ENCODE measurements at regions not wholly inside any gene's neighbourhood (a gene's known extent, or its start where the extent isn't known, plus 50 kb on each side); places are given as distances from the start of the nearest gene placed in this dataset.

GRCh38 chr1:193931356-193931755 lies 744.9 kb upstream of the B3GALT2 start:
- TF ChIP-seq CTCF (IDR thresholded peaks at IDR 0.05; ENCODE audit: insufficient read depth, low read depth, low read length, missing control alignments), result no peak
- no peak overlapping the region for H3K4me3 ChIP-seq (ENCODE audit: low read depth, low read length)
- no peak for DNase-seq (ENCODE audit: low read depth)

DNA sequence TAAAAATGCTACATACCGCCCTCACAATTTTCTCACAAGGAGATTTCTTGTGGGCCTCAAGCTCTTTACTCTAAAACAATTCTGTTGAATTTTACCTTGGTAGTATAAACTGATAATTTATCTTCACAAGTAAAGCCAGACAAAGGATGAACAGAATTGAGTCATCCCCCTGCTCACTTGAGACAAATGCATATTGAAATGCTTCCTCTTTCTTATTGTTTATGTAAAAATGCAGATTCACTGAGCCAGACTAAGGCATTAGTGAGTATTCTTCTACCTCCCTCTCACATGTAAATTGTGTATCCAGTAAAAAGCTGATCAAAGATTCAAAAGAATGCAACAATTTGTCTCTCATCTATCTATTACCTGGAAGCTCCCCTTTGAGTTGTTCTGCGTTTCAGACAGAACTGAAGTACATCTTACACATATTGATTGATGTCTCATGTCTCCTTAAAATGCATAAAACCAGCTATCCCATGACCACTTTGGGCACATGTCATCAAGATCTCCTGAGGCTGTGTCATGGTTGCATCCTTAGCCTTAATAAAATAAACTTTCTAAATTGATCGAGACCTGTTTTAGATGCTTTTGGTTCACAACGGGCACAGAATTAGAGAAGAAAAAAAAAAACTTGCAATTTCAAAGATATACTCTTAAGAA lies 743.1 kb upstream of the B3GALT2 start:
- no peak for DNase-seq (ENCODE audit: low read depth)
- no peak for TF ChIP-seq CTCF (IDR thresholded peaks at IDR 0.05; ENCODE audit: insufficient read depth, low read depth, low read length, missing control alignments)
- H3K4me3 ChIP-seq (ENCODE audit: low read depth, low read length), result no peak overlapping the region

GRCh38 chr1:193927550-193927949 lies 741.1 kb upstream of the B3GALT2 start:
- no peak for DNase-seq (ENCODE audit: low read depth)
- H3K4me3 ChIP-seq (ENCODE audit: low read depth, low read length), result no peak overlapping the region
- no peak for TF ChIP-seq CTCF (IDR thresholded peaks at IDR 0.05; ENCODE audit: insufficient read depth, low read depth, low read length, missing control alignments)

- no peak for DNase-seq (ENCODE audit: low read depth)
- TF ChIP-seq CTCF (IDR thresholded peaks at IDR 0.05; ENCODE audit: insufficient read depth, low read depth, low read length, missing control alignments), result no peak
- no peak overlapping the region for H3K4me3 ChIP-seq (ENCODE audit: low read depth, low read length)
These were observed 740.5 kb upstream of the B3GALT2 start for GRCh38 chr1:193926956-193927355.

DNA sequence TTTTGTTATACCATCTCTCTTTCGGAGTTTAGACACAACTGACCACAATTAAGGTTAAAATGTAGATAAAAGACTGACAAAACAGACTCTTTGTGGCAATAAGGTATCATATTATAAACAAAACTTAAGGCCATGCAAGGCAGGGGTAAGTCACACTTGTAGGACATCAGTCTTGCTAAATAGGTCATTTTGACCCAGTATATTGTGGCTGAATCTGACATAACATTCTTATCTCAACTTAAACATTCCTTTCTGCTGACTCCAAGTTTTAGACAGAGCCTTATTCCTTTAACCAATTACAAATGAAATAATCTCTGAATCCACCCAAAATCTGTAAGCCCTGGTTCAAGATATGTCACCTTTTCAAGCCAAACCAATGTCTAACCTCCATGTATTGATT lies 733.4 kb upstream of the B3GALT2 start:
- no peak for DNase-seq (ENCODE audit: low read depth)
- H3K4me3 ChIP-seq (ENCODE audit: low read depth, low read length), result no peak overlapping the region
- TF ChIP-seq CTCF (IDR thresholded peaks at IDR 0.05; ENCODE audit: insufficient read depth, low read depth, low read length, missing control alignments), result no peak

- no peak for DNase-seq (ENCODE audit: low read depth)
- no peak for TF ChIP-seq CTCF (IDR thresholded peaks at IDR 0.05; ENCODE audit: insufficient read depth, low read depth, low read length, missing control alignments)
These were observed 730.0 kb upstream of the B3GALT2 start for GRCh38 chr1:193916452-193916851.

DNA sequence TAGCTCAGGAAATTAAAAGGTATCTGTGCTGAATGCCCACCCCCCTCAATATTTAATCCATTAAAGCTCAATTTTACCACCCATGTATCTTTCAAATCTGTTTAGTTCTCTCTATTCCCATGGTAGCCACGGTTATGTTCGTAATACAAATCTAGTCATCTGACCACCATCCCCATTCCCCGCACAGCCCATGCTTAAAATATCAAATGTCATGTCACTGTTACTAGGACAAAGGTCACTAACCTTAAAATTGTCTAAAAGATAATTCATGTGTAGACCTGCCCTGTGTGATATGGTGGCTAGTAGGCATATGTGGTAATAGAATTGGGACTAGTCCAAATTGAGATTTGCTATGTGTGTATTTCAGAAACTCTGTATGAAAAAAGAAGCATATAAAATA lies 728.5 kb upstream of the B3GALT2 start:
- DNase-seq (ENCODE audit: low read depth), result no peak
- TF ChIP-seq CTCF (IDR thresholded peaks at IDR 0.05; ENCODE audit: insufficient read depth, low read depth, low read length, missing control alignments), result no peak
- no peak overlapping the region for H3K4me3 ChIP-seq (ENCODE audit: low read depth, low read length)

More at GRCh38 chr1:193916452-193916851, 730.0 kb upstream of the B3GALT2 start:
- H3K4me3 ChIP-seq (ENCODE audit: low read depth, low read length), result no peak overlapping the region
